Globus pallidus (tissue), 1 donor: ENCODE measurements at regions not wholly inside any gene's neighbourhood (a gene's known extent, or its start where the extent isn't known, plus 50 kb on each side); places are given as distances from the start of the nearest gene placed in this dataset.
"Not testable (repeated sequence)": the region's sequence is repeated elsewhere in the genome, so short reads cannot be mapped to it uniquely, and the experiment has no call there.

Source experiments
- DNase-seq: peaks from one replicate; pipeline ENCODE4 v3.0.0-alpha.2; 2015; ENCODE audit warnings: low spot score

GRCh38 chr12:105457026-105457425 is 126.5 kb downstream of the C12orf75 start:
- no peak for DNase-seq

- DNase-seq, result no peak
Measured at GRCh38 chr12:105459760-105460330, 129.4 kb downstream of the C12orf75 start.

GRCh38 chr12:105461271-105461943 is 130.9 kb downstream of the C12orf75 start:
- DNase-seq, result no peak

GRCh38 chr12:105461944-105462762 is 131.7 kb downstream of the C12orf75 start:
- no peak for DNase-seq

DNA sequence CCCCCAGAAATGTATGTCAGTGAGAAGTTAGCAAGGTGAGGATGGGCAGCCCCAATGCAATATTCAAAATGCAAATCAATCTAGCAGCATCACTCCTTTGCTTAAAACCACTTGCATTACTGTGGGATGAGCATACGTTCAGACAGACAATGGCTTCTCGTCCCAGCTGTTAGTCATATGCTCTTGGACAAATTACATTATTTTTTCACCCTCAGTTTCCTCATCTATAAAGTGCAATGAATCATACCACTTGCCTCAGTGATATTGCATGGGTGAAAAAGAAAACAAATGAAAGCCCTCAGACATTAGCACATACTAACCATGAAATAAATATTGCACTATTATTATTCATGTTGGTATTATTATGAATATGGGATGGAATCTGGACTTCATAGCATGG is 132.3 kb downstream of the C12orf75 start:
- DNase-seq, result no peak

DNA sequence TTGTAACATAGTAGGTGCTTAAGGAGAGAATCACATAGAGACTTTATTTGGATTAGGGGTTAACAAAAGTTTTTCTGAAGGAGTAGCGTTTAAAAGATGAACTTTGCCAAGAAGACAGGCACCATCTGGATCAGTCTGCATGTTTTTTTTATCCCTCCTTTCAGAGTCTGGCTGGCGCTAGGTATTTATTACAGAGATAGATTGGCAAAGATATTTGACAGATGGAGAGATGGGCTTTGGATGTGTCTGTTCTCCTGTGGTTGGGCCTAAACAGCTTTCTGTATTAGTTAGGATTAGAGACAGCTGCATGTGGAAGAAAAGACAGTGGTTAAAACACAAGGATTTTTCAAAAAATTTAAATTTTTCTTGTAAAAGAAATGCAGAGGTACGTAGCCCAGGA is 133.9 kb downstream of the C12orf75 start:
- DNase-seq, result no peak

GRCh38 chr12:105466231-105466900 is 135.9 kb downstream of the C12orf75 start:
- DNase-seq, result no peak

GRCh38 chr12:105466901-105467598 is 136.6 kb downstream of the C12orf75 start:
- no peak for DNase-seq

- DNase-seq, result no peak
Measured at GRCh38 chr12:105467710-105468366, 137.3 kb downstream of the C12orf75 start.

DNA sequence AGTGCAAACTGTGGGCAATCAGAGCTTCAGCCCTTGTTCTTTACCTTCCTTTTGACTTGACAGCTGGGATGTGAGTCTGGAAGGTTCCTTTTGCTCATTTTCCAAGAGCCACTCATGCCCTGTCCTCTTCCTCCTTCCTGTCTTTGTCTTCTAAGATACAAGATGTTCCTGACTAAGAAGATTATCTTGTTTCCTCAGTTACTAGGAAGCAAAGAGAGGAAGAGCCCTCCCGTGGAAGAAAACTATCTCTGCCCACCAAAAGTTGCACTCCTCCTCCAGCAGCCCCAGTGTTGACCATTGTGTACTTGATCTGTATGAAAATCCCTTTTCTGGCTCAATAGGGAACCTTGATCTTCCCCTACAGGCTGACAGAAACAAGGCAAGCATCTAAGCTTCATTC is 138.0 kb downstream of the C12orf75 start:
- DNase-seq, result no peak

DNA sequence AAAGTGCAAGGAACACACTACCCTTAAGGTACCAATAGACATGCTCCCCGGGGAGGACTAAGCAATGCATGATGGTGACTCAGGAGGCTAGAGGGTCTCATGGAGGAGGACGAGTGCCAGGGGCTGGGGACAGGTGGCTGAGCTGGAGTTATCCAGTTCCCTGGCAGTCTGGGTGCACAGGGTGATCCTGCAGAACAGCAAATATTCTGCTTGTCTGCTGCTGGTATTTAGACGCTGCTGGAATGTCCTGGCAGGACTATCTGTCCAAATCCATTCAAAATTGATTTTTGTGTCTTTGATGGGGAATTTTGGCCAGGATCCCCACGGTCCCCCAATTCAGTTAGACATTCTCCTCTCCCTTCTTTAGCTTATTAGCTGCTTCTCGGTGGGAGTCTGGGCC is 138.7 kb downstream of the C12orf75 start:
- DNase-seq, result no peak

GRCh38 chr12:105469701-105470100 is 139.2 kb downstream of the C12orf75 start:
- no peak for DNase-seq

DNA sequence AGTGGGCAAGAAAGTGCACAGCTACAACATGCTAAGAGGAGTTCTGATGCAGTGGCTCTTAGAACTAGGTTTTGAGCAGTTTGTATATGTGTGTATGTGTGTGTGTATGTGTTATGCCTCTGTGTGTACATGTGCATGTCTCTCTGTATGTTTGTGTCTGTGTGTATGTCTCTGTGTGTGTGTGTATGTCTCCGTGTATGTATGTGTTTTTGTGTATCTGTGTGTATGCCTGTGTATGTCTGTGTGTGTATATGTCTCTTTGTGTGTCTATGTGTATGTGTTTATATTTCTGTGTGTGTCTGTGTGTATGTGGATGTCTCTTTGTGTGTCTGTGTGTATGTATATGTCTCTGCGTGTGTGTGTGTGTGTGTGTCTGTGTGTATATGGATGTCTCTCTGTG is 139.6 kb downstream of the C12orf75 start:
- DNase-seq, result no peak

DNA sequence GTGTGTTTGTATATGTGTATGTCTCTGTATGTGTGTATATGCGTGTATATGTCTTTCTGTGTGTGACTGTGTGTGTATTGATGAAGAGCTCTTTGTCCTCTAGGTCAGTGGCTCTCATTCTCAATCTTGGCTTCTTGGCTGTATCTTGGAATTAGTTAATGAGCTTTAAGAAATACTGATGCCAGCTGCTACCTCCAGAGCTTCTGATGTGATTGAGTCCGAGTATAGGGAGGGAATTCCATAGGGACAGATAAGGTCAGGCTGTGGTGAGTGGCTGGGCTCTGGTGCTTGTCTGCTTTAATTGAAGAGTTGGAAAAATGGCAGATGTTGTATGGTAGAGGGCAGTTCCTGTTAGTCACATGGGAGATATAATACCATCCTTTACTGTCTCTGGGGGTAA is 140.1 kb downstream of the C12orf75 start:
- DNase-seq, result no peak

- no peak for DNase-seq
Measured at GRCh38 chr12:105474672-105475071, 144.2 kb downstream of the C12orf75 start.

- no peak for DNase-seq
Measured at GRCh38 chr12:105476616-105477015, 146.1 kb downstream of the C12orf75 start.

- DNase-seq, result no peak
Measured at GRCh38 chr12:105477873-105478272, 147.4 kb downstream of the C12orf75 start.

- DNase-seq, result not testable (repeated sequence)
Measured at GRCh38 chr12:105478788-105479187, 148.3 kb downstream of the C12orf75 start.

GRCh38 chr12:105479710-105480109 is 149.2 kb downstream of the C12orf75 start:
- no peak for DNase-seq

DNA sequence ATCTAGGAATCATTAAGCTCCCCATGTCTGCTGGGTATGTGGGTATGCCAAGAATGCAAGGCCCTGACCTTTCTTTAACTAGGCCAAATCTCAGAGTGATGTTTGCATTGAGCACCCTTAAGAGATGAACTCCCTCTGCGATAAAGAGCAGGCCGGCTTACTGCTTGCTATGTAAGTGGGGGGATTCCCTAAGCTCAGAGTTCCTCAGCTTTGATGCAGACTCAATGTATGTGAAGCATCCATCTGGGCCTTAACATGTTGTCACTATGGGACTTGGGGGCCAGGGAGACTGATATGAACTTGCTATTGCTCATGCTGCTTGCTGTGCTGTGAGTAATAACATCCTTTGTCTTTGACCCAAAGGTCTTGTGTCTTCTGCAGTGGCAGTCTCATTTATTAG is 149.7 kb downstream of the C12orf75 start:
- DNase-seq, result no peak
